ENCODE measurements at regions not wholly inside any gene's neighbourhood (a gene's known extent, or its start where the extent isn't known, plus 50 kb on each side); places are given as distances from the start of the nearest gene placed in this dataset.

GRCh38 chr16:85497622-85498314 lies 115.4 kb upstream of the GSE1 start:
- TF ChIP-seq CTCF (IDR thresholded peaks at IDR 0.05; ENCODE audit: poor library complexity, severe bottlenecking) (no peak), EZH2 (IDR thresholded peaks at IDR 0.05; ENCODE audit: borderline replicate concordance, insufficient read depth, low read length, poor library complexity, severe bottlenecking) (no peak)
